Dedifferentiated amniotic fluid mesenchymal stem cell (primary cell): ENCODE measurements at regions not wholly inside any gene's neighbourhood (a gene's known extent, or its start where the extent isn't known, plus 50 kb on each side); places are given as distances from the start of the nearest gene placed in this dataset.
A peak's percentile ranks its signal among the peaks of the same experiment; 100 is the strongest.
"Not testable (repeated sequence)": the region's sequence is repeated elsewhere in the genome, so short reads cannot be mapped to it uniquely, and the experiment has no call there.

Source experiments
- DNase-seq: peaks from one replicate; pipeline ENCODE4 v3.0.0-alpha.2; 2016; ENCODE audit errors: extremely low spot score

- DNase-seq = not testable (repeated sequence)
These were observed 112.9 kb downstream of the PCSK1 start for GRCh38 chr5:96319981-96320739.

GRCh38 chr5:96318569-96319110 lies 114.4 kb downstream of the PCSK1 start:
- no peak for DNase-seq

GRCh38 chr5:96317945-96318344 lies 115.1 kb downstream of the PCSK1 start:
- no peak for DNase-seq

GRCh38 chr5:96316487-96316886 lies 116.6 kb downstream of the PCSK1 start:
- DNase-seq = no peak

- no peak for DNase-seq
These were observed 117.0 kb downstream of the PCSK1 start for GRCh38 chr5:96316017-96316416.

- no peak for DNase-seq
These were observed 117.6 kb downstream of the PCSK1 start for GRCh38 chr5:96315431-96315830.

- no peak for DNase-seq
These were observed 120.7 kb downstream of the PCSK1 start for GRCh38 chr5:96312383-96312782.

GRCh38 chr5:96307047-96307446 lies 126.0 kb downstream of the PCSK1 start:
- not testable (repeated sequence) for DNase-seq

GRCh38 chr5:96302174-96302738 lies 130.8 kb downstream of the PCSK1 start:
- DNase-seq = no peak

GRCh38 chr5:96300976-96301375 lies 132.1 kb downstream of the PCSK1 start:
- no peak for DNase-seq

- peak; percentile 70 for DNase-seq
These were observed 135.2 kb downstream of the PCSK1 start for GRCh38 chr5:96297867-96298266.

GRCh38 chr5:96297290-96297689 lies 135.8 kb downstream of the PCSK1 start:
- peak; percentile 73 for DNase-seq

- DNase-seq = no peak
These were observed 138.2 kb downstream of the PCSK1 start for GRCh38 chr5:96294884-96295202.

GRCh38 chr5:96293966-96294883 lies 138.8 kb downstream of the PCSK1 start:
- peak; percentile 26 for DNase-seq

- no peak for DNase-seq
These were observed 140.3 kb downstream of the PCSK1 start for GRCh38 chr5:96292582-96293247.

GRCh38 chr5:96289287-96289686 lies 143.8 kb downstream of the PCSK1 start:
- DNase-seq = not testable (repeated sequence)

GRCh38 chr5:96288845-96289185 lies 144.2 kb downstream of the PCSK1 start:
- DNase-seq = no peak

GRCh38 chr5:96288166-96288844 lies 144.7 kb downstream of the PCSK1 start:
- no peak for DNase-seq

GRCh38 chr5:96287136-96287535 lies 145.9 kb downstream of the PCSK1 start:
- DNase-seq = no peak

- no peak for DNase-seq
These were observed 147.2 kb downstream of the PCSK1 start for GRCh38 chr5:96285823-96286222.

GRCh38 chr5:96284727-96285389 lies 148.2 kb downstream of the PCSK1 start:
- DNase-seq = no peak
